Keratinocyte (primary cell): ENCODE measurements at regions not wholly inside any gene's neighbourhood (a gene's known extent, or its start where the extent isn't known, plus 50 kb on each side); places are given as distances from the start of the nearest gene placed in this dataset.

Experiments used
- DNase-seq: peaks from one replicate; pipeline ENCODE4 v3.0.0-alpha.2; 2011; ENCODE audit warnings: low read depth, missing footprints, low spot score
- FAIRE-seq: peaks from 2 replicates; lab custom pipeline; 2011; peaks lifted over from hg19 to GRCh38; lab: Jason Lieb, UNC
- H2AFZ ChIP-seq: 2 replicates; pipeline ENCODE4 v1.6.0; 2012; ENCODE audit warnings: low read length, control low read depth, inconsistent platforms; ENCODE audit not compliant: control insufficient read depth
- H3K27ac ChIP-seq: 2 replicates; pipeline ENCODE4 v1.5.1; 2011; ENCODE audit warnings: low read length; ENCODE audit not compliant: control insufficient read depth, insufficient read depth
- H3K27me3 ChIP-seq: 3 replicates; pipeline ENCODE4 v1.6.0; 2011; ENCODE audit warnings: low read length; ENCODE audit not compliant: control insufficient read depth, insufficient read depth; ENCODE audit errors: extremely low read depth
- H3K36me3 ChIP-seq, 2 experiments: 2 replicates in 1 of 2; 3 replicates in 1 of 2; pipeline ENCODE4 v1.5.1; 2011; ENCODE audit warnings: low read length in 2 of 2, mild to moderate bottlenecking in 1 of 2; ENCODE audit not compliant: control insufficient read depth in 2 of 2, insufficient read depth in 2 of 2; ENCODE audit errors: extremely low read depth in 1 of 2
- H3K4me1 ChIP-seq: 3 replicates; pipeline ENCODE4 v1.5.1; 2011; ENCODE audit warnings: low read length; ENCODE audit not compliant: control insufficient read depth, insufficient read depth; ENCODE audit errors: extremely low read depth
- H3K4me2 ChIP-seq: 3 replicates; pipeline ENCODE4 v1.6.0; 2011; ENCODE audit warnings: low read depth, low read length; ENCODE audit not compliant: control insufficient read depth, insufficient read depth; ENCODE audit errors: extremely low read depth
- H3K4me3 ChIP-seq, 3 experiments: fragments of 200-600 bp in 1 of 3; sonication (generic) in 1 of 3; 2 replicates in 2 of 3; 3 replicates in 1 of 3; pipeline ENCODE4 v1.5.1; 2011 to 2016; ENCODE audit warnings: low read length in 3 of 3, mild to moderate bottlenecking in 3 of 3, control low read depth in 2 of 3, inconsistent platforms in 1 of 3, low read depth in 1 of 3, mixed read lengths in 1 of 3, mixed run types in 1 of 3, moderate library complexity in 1 of 3; ENCODE audit not compliant: control insufficient read depth in 2 of 3, insufficient read depth in 2 of 3; ENCODE audit errors: extremely low read depth in 1 of 3
- H3K79me2 ChIP-seq: 2 replicates; pipeline ENCODE4 v1.6.0; 2012; ENCODE audit warnings: low read length; ENCODE audit not compliant: control insufficient read depth, insufficient read depth
- H3K9ac ChIP-seq: 3 replicates; pipeline ENCODE4 v1.6.0; 2011; ENCODE audit warnings: low read length; ENCODE audit not compliant: control insufficient read depth, insufficient read depth; ENCODE audit errors: extremely low read depth
- H3K9me1 ChIP-seq: 3 replicates; pipeline ENCODE4 v1.6.0; 2011; ENCODE audit warnings: low read length; ENCODE audit not compliant: control insufficient read depth, insufficient read depth; ENCODE audit errors: extremely low read depth
- H3K9me3 ChIP-seq: 2 replicates; pipeline ENCODE4 v1.5.1; 2012; ENCODE audit warnings: low read depth, low read length; ENCODE audit not compliant: control insufficient read depth
- H4K20me1 ChIP-seq: 3 replicates; pipeline ENCODE4 v1.6.0; 2011; ENCODE audit warnings: low read length; ENCODE audit not compliant: control insufficient read depth, insufficient read depth; ENCODE audit errors: extremely low read depth
- CTCF ChIP-seq, 3 experiments: IDR thresholded peaks in 1 of 3; conservative IDR thresholded peaks in 1 of 3; optimal IDR thresholded peaks in 1 of 3; 2 replicates in 2 of 3; 3 replicates in 1 of 3; pipeline versions ENCODE3 to v1.5.1; 2011; ENCODE audit warnings: low read length in 3 of 3, mild to moderate bottlenecking in 3 of 3, moderate library complexity in 2 of 3, control low read depth in 1 of 3, inconsistent platforms in 1 of 3; ENCODE audit not compliant: insufficient read depth in 2 of 3; ENCODE audit errors: extremely low read depth in 1 of 3
- EZH2 ChIP-seq: IDR thresholded peaks from one replicate; pipeline ENCODE4 v1.6.1; 2012; ENCODE audit warnings: inconsistent platforms, mild to moderate bottlenecking, low read length, moderate library complexity
- dilution Hi-C: fragments of 300-500 bp; cut with MboI; formaldehyde crosslinking; loops from one replicate; pipeline ENCODE4 v1.7.0; 2020; ENCODE audit warnings: low sequenced_read_pairs; ENCODE audit not compliant: extremely low pct_ligation_motif_present

GRCh38 chr6:67888886-67889681, 746.0 kb upstream of the ADGRB3 start:
- Histone ChIP-seq H3K9me1 (no peaks in the 10 kb centered on the region), H3K27ac (no peak overlapping the region), H3K4me1 (no peaks in the 10 kb centered on the region), H3K4me2 (no peak overlapping the region), H2AFZ (no peak overlapping the region), H3K36me3 (no peaks in the 10 kb centered on the region), H3K9ac (no peak overlapping the region), H4K20me1 (no peaks in the 10 kb centered on the region), H3K27me3 (no peaks in the 10 kb centered on the region), H3K79me2 (no peaks in the 10 kb centered on the region), H3K4me3 (no peak overlapping the region), H3K9me3 (no peaks in the 10 kb centered on the region)
- dilution Hi-C loops = no loop called here
- no peak for DNase-seq
- TF ChIP-seq CTCF (optimal IDR thresholded peaks at IDR 0.05 in 1 of 3, IDR thresholded peaks at IDR 0.05 in 1 of 3, conservative IDR thresholded peaks at IDR 0.05 in 1 of 3; ENCODE audit: extremely low read depth in 1 of 3, insufficient read depth in 2 of 3, low read length in 3 of 3) (no peak), EZH2 (no peak)
- FAIRE-seq = no peak

GRCh38 chr6:67888546-67888885, 746.6 kb upstream of the ADGRB3 start:
- Histone ChIP-seq H3K4me3 (no peak overlapping the region), H3K27me3 (no peaks in the 10 kb centered on the region), H3K9me1 (no peaks in the 10 kb centered on the region), H3K36me3 (no peaks in the 10 kb centered on the region), H3K4me1 (no peaks in the 10 kb centered on the region), H3K4me2 (no peak overlapping the region), H3K9ac (no peak overlapping the region), H3K27ac (no peak overlapping the region), H2AFZ (no peak overlapping the region), H3K9me3 (no peaks in the 10 kb centered on the region), H3K79me2 (no peaks in the 10 kb centered on the region), H4K20me1 (no peaks in the 10 kb centered on the region)
- dilution Hi-C loops = no loop called here
- FAIRE-seq = no peak
- TF ChIP-seq EZH2 (no peak), CTCF (optimal IDR thresholded peaks at IDR 0.05 in 1 of 3, IDR thresholded peaks at IDR 0.05 in 1 of 3, conservative IDR thresholded peaks at IDR 0.05 in 1 of 3; ENCODE audit: extremely low read depth in 1 of 3, insufficient read depth in 2 of 3, low read length in 3 of 3) (no peak)
- DNase-seq = no peak
